ENCODE measurements at regions not wholly inside any gene's neighbourhood (a gene's known extent, or its start where the extent isn't known, plus 50 kb on each side); places are given as distances from the start of the nearest gene placed in this dataset.

DNA sequence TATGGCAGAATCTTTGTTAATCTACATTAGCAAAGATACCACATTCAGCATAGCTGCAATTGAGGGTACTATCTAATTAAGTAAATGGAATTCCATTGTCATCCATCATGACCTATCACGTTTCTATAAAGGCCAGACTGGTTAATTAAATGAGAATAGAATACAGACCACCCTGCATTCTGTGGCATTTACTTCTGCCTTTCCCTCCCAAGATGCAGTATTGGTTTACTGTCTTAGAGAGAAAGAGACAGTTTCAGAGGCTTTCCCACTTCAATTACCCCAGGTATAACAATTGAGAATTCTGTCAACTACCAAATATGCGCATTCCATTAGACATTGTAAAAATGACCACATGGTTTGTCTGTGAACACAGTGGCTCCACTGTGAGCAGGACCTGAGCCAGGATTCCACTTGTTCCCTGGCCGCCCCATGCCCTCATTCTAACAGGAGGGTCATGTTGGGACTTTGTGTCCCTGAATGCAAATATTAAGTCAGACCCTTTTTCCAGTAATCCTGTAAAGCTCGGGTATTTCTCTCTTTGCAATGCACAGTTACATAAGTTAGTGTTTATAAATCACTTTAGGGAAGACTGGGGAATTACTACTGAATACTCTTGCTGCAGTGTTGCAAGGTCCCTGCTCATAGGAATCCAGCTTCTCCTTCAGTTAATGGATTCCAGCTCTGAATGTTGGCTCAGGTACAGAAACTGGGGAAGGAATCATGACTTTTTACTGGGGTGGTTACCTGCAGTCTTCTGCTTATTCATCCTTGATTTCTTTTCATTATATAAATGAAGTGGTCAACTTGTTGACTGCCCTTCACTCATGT is 261.0 kb downstream of the PDGFC start:
- H3K79me2 ChIP-seq (ENCODE audit: insufficient read depth, low read length) = no peaks in the 10 kb centered on the region
- DNase-seq (no peak), ATAC-seq (ENCODE audit: insufficient read depth, low read depth) (no peak)
- no peak overlapping the region for H3K4me3 ChIP-seq (ENCODE audit: low read depth in 1 of 2, low read length in 2 of 2)
- no peak overlapping the region for H3K9ac ChIP-seq (ENCODE audit: low read depth, low read length)
- H3K27me3 ChIP-seq (ENCODE audit: insufficient read depth, low read length, poor library complexity) = no peaks in the 10 kb centered on the region
- H3K36me3 ChIP-seq (ENCODE audit: insufficient read depth, low read length) = no peaks in the 10 kb centered on the region
- TF ChIP-seq, protein P1, sequence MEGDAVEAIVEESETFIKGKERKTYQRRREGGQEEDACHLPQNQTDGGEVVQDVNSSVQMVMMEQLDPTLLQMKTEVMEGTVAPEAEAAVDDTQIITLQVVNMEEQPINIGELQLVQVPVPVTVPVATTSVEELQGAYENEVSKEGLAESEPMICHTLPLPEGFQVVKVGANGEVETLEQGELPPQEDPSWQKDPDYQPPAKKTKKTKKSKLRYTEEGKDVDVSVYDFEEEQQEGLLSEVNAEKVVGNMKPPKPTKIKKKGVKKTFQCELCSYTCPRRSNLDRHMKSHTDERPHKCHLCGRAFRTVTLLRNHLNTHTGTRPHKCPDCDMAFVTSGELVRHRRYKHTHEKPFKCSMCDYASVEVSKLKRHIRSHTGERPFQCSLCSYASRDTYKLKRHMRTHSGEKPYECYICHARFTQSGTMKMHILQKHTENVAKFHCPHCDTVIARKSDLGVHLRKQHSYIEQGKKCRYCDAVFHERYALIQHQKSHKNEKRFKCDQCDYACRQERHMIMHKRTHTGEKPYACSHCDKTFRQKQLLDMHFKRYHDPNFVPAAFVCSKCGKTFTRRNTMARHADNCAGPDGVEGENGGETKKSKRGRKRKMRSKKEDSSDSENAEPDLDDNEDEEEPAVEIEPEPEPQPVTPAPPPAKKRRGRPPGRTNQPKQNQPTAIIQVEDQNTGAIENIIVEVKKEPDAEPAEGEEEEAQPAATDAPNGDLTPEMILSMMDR (IDR thresholded peaks at IDR 0.05; ENCODE audit: borderline replicate concordance, extremely low read depth, low read length, poor library complexity, severe bottlenecking) = no peak
- TF ChIP-seq EZH2 (IDR thresholded peaks at IDR 0.05; ENCODE audit: borderline replicate concordance, low read depth, low read length, severe bottlenecking) = no peak
- no peak overlapping the region for H3K27ac ChIP-seq (ENCODE audit: low read length)
- H3K4me1 ChIP-seq (ENCODE audit: insufficient read depth, low read length) = no peaks in the 10 kb centered on the region
- no peak overlapping the region for H3K4me2 ChIP-seq (ENCODE audit: insufficient read depth, low read length)
- no peaks in the 10 kb centered on the region for H3K9me3 ChIP-seq (ENCODE audit: insufficient read depth, low read length, severe bottlenecking)
- H4K20me1 ChIP-seq (ENCODE audit: insufficient read depth, low read length) = no peaks in the 10 kb centered on the region
- no peak overlapping the region for H2AFZ ChIP-seq (ENCODE audit: low read depth, low read length)

DNA sequence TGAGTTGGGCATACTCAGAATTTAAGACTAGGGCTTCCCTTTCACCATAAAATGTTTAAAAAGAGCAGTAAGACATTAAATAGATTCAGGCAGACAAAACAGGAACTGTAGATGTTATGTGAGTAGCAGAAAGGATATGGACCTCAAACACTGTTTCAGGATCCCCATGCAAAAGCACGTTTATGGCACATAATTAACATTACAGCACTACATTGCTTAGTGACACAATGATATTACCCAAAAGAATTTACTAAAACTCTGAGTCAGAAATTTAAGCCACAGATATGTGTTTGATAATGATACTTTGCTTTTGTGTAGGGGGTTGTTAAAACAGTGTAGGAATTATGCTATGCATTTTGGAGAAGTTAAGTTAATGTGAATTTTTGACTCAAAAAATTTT is 266.3 kb downstream of the PDGFC start:
- Histone ChIP-seq H3K9ac (ENCODE audit: low read depth, low read length) (no peak overlapping the region), H3K36me3 (ENCODE audit: insufficient read depth, low read length) (no peaks in the 10 kb centered on the region), H3K27ac (ENCODE audit: low read length) (no peak overlapping the region), H3K4me3 (ENCODE audit: low read depth in 1 of 2, low read length in 2 of 2) (no peak overlapping the region), H4K20me1 (ENCODE audit: insufficient read depth, low read length) (no peaks in the 10 kb centered on the region), H3K4me1 (ENCODE audit: insufficient read depth, low read length) (no peaks in the 10 kb centered on the region), H3K27me3 (ENCODE audit: insufficient read depth, low read length, poor library complexity) (no peaks in the 10 kb centered on the region), H3K4me2 (ENCODE audit: insufficient read depth, low read length) (no peak overlapping the region), H3K9me3 (ENCODE audit: insufficient read depth, low read length, severe bottlenecking) (no peaks in the 10 kb centered on the region), H3K79me2 (ENCODE audit: insufficient read depth, low read length) (no peaks in the 10 kb centered on the region), H2AFZ (ENCODE audit: low read depth, low read length) (no peak overlapping the region)
- DNase-seq = no peak
- no peak for TF ChIP-seq EZH2 (IDR thresholded peaks at IDR 0.05; ENCODE audit: borderline replicate concordance, low read depth, low read length, severe bottlenecking)
- TF ChIP-seq, protein P1 (IDR thresholded peaks at IDR 0.05; ENCODE audit: borderline replicate concordance, extremely low read depth, low read length, poor library complexity, severe bottlenecking) = no peak
- ATAC-seq (ENCODE audit: insufficient read depth, low read depth) = no peak

DNA sequence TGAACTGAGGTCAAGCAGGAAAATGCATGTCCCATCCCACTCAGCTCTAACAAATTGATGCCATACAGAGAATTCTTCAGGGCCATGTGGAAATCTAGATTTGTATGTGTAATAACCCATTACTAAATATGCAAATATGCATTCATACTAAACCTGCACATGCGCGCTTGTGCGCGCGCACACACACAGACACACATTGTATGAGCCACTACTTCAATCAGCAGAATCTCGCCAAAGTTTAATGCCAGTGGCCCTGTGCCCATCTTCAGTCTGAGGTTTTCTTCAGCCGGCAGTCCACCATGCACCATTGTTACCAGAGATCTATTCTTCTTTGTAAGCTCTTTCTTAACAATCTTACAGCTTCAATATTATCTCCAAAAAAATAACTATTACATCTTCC is 276.4 kb downstream of the PDGFC start:
- TF ChIP-seq EZH2 (IDR thresholded peaks at IDR 0.05; ENCODE audit: borderline replicate concordance, low read depth, low read length, severe bottlenecking) = no peak
- TF ChIP-seq, protein P1 (IDR thresholded peaks at IDR 0.05; ENCODE audit: borderline replicate concordance, extremely low read depth, low read length, poor library complexity, severe bottlenecking) = no peak
- H3K4me1 ChIP-seq (ENCODE audit: insufficient read depth, low read length) = no peaks in the 10 kb centered on the region
- H3K27ac ChIP-seq (ENCODE audit: low read length) = no peak overlapping the region
- H3K9me3 ChIP-seq (ENCODE audit: insufficient read depth, low read length, severe bottlenecking) = no peaks in the 10 kb centered on the region
- no peak overlapping the region for H3K4me2 ChIP-seq (ENCODE audit: insufficient read depth, low read length)
- DNase-seq (no peak), ATAC-seq (ENCODE audit: insufficient read depth, low read depth) (no peak)
- no peaks in the 10 kb centered on the region for H3K79me2 ChIP-seq (ENCODE audit: insufficient read depth, low read length)
- no peaks in the 10 kb centered on the region for H3K36me3 ChIP-seq (ENCODE audit: insufficient read depth, low read length)
- no peak overlapping the region for H2AFZ ChIP-seq (ENCODE audit: low read depth, low read length)
- H3K4me3 ChIP-seq (ENCODE audit: low read depth in 1 of 2, low read length in 2 of 2) = no peak overlapping the region
- H3K27me3 ChIP-seq (ENCODE audit: insufficient read depth, low read length, poor library complexity) = no peaks in the 10 kb centered on the region
- H4K20me1 ChIP-seq (ENCODE audit: insufficient read depth, low read length) = no peaks in the 10 kb centered on the region
- no peak overlapping the region for H3K9ac ChIP-seq (ENCODE audit: low read depth, low read length)
